HS-5 (cell line): ENCODE measurements at regions not wholly inside any gene's neighbourhood (a gene's known extent, or its start where the extent isn't known, plus 50 kb on each side); places are given as distances from the start of the nearest gene placed in this dataset.
"Not testable (repeated sequence)": the region's sequence is repeated elsewhere in the genome, so short reads cannot be mapped to it uniquely, and the experiment has no call there.

Experiments
- DNase-seq: peaks from one replicate; pipeline ENCODE4 v3.0.0-alpha.2; 2012; ENCODE audit warnings: low read depth

GRCh38 chr19:13712767-13713201 is 51.5 kb upstream of the MRI1 start:
- no peak for DNase-seq

- DNase-seq: no peak
Observed at GRCh38 chr19:13707915-13708314, 56.4 kb upstream of the MRI1 start.

- DNase-seq: no peak
Observed at GRCh38 chr19:13705928-13706447, 58.3 kb upstream of the MRI1 start.

GRCh38 chr19:13705201-13705600 is 59.1 kb upstream of the MRI1 start:
- no peak for DNase-seq

- no peak for DNase-seq
Observed at GRCh38 chr19:13701624-13702023, 62.7 kb upstream of the MRI1 start.

- no peak for DNase-seq
Observed at GRCh38 chr19:13700621-13701020, 63.7 kb upstream of the MRI1 start.

- no peak for DNase-seq
Observed at GRCh38 chr19:13699786-13700185, 64.5 kb upstream of the MRI1 start.

GRCh38 chr19:13696839-13697238 is 67.5 kb upstream of the MRI1 start:
- no peak for DNase-seq

- DNase-seq: no peak
Observed at GRCh38 chr19:13693889-13694288, 70.4 kb upstream of the MRI1 start.

GRCh38 chr19:13691569-13692435 is 72.5 kb upstream of the MRI1 start:
- DNase-seq: peak; percentile 79

- no peak for DNase-seq
Observed at GRCh38 chr19:13689085-13689484, 75.2 kb upstream of the MRI1 start.

- no peak for DNase-seq
Observed at GRCh38 chr19:13684021-13684420, 80.3 kb upstream of the MRI1 start.

GRCh38 chr19:13681509-13681908 is 82.8 kb upstream of the MRI1 start:
- DNase-seq: no peak

GRCh38 chr19:13680708-13681360 is 83.5 kb upstream of the MRI1 start:
- not testable (repeated sequence) for DNase-seq

- DNase-seq: not testable (repeated sequence)
Observed at GRCh38 chr19:13676967-13677366, 87.4 kb upstream of the MRI1 start.

GRCh38 chr19:13672480-13673175 is 91.7 kb upstream of the MRI1 start:
- DNase-seq: peak; percentile 28

- DNase-seq: no peak
Observed at GRCh38 chr19:13670846-13671245, 93.5 kb upstream of the MRI1 start.

GRCh38 chr19:13669780-13670355 is 94.5 kb upstream of the MRI1 start:
- no peak for DNase-seq

GRCh38 chr19:13668964-13669363 is 95.4 kb upstream of the MRI1 start:
- no peak for DNase-seq

- no peak for DNase-seq
Observed at GRCh38 chr19:13666165-13666564, 98.2 kb upstream of the MRI1 start.

GRCh38 chr19:13665125-13665905 is 99.0 kb upstream of the MRI1 start:
- DNase-seq: no peak
